ENCODE measurements at regions not wholly inside any gene's neighbourhood (a gene's known extent, or its start where the extent isn't known, plus 50 kb on each side); places are given as distances from the start of the nearest gene placed in this dataset.

GRCh38 chr2:43121580-43122314, 104.7 kb downstream of the ZFP36L2 start:
- TF ChIP-seq CTCF (IDR thresholded peaks at IDR 0.05; ENCODE audit: low read depth, low read length, poor library complexity, severe bottlenecking) = no peak
- no peak for TF ChIP-seq EZH2phosphoT487 (IDR thresholded peaks at IDR 0.05; ENCODE audit: borderline replicate concordance, low read length)
